ENCODE measurements at regions not wholly inside any gene's neighbourhood (a gene's known extent, or its start where the extent isn't known, plus 50 kb on each side); places are given as distances from the start of the nearest gene placed in this dataset.

DNA sequence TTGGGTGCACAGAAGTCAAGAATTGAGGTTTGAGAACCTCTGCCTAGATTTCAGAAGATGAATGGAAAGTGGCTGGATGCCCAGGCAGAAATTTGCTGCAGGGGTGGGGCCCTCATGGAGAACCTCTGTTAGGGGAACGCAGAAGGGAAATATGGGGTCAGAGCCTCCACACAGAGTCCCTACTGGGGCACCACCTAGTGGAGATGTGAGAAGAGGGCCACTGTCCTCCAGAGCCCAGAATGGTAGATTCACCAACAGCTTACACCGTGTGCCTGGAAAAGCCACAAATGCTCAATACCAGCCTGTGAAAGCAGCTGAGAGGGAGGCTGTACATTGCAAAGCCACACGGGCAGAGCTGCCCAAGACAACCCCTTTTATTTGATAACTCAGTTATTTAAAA lies 383.5 kb downstream of the TLE4 start:
- TF ChIP-seq, protein P1, sequence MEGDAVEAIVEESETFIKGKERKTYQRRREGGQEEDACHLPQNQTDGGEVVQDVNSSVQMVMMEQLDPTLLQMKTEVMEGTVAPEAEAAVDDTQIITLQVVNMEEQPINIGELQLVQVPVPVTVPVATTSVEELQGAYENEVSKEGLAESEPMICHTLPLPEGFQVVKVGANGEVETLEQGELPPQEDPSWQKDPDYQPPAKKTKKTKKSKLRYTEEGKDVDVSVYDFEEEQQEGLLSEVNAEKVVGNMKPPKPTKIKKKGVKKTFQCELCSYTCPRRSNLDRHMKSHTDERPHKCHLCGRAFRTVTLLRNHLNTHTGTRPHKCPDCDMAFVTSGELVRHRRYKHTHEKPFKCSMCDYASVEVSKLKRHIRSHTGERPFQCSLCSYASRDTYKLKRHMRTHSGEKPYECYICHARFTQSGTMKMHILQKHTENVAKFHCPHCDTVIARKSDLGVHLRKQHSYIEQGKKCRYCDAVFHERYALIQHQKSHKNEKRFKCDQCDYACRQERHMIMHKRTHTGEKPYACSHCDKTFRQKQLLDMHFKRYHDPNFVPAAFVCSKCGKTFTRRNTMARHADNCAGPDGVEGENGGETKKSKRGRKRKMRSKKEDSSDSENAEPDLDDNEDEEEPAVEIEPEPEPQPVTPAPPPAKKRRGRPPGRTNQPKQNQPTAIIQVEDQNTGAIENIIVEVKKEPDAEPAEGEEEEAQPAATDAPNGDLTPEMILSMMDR (IDR thresholded peaks at IDR 0.05; ENCODE audit: insufficient read depth, low read length, poor library complexity, severe bottlenecking), result no peak
- no peak for TF ChIP-seq EZH2phosphoT487 (conservative IDR thresholded peaks at IDR 0.05; ENCODE audit: low read length)
